ENCODE measurements at regions not wholly inside any gene's neighbourhood (a gene's known extent, or its start where the extent isn't known, plus 50 kb on each side); places are given as distances from the start of the nearest gene placed in this dataset.

- TF ChIP-seq, protein P1, sequence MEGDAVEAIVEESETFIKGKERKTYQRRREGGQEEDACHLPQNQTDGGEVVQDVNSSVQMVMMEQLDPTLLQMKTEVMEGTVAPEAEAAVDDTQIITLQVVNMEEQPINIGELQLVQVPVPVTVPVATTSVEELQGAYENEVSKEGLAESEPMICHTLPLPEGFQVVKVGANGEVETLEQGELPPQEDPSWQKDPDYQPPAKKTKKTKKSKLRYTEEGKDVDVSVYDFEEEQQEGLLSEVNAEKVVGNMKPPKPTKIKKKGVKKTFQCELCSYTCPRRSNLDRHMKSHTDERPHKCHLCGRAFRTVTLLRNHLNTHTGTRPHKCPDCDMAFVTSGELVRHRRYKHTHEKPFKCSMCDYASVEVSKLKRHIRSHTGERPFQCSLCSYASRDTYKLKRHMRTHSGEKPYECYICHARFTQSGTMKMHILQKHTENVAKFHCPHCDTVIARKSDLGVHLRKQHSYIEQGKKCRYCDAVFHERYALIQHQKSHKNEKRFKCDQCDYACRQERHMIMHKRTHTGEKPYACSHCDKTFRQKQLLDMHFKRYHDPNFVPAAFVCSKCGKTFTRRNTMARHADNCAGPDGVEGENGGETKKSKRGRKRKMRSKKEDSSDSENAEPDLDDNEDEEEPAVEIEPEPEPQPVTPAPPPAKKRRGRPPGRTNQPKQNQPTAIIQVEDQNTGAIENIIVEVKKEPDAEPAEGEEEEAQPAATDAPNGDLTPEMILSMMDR (IDR thresholded peaks at IDR 0.05): peak; percentile 93
- TF ChIP-seq EZH2 (IDR thresholded peaks at IDR 0.05; ENCODE audit: borderline replicate concordance, insufficient read depth, low read depth, low read length, poor library complexity, severe bottlenecking): no peak
Measured at GRCh38 chr10:120336911-120337540, 120.0 kb upstream of the PLPP4 start.
